SK-N-SH (cell line): ENCODE measurements at regions not wholly inside any gene's neighbourhood (a gene's known extent, or its start where the extent isn't known, plus 50 kb on each side); places are given as distances from the start of the nearest gene placed in this dataset.

Experiments
- CTCF ChIA-PET: fragments of 300-600, 350-600 bp; formaldehyde crosslinking; extraction: SDS; loops from one replicate; lab custom pipeline; 2021; lab: Yijun Ruan, JAX
- POLR2A ChIA-PET: fragments of 350-600 bp; sonication (Branson Sonifier 250); formaldehyde crosslinking; extraction: SDS; loops from one replicate; lab custom pipeline; 2020; ENCODE audit warnings: antibody characterized with exemption, inconsistent platforms; lab: Yijun Ruan, JAX
- DNase-seq: peaks from one replicate; pipeline ENCODE4 v3.0.0; 2012
- H2AFZ ChIP-seq: fragments of 200-600 bp; sonication (generic); 2 replicates; pipeline ENCODE4 v1.8.1; 2016; ENCODE audit warnings: antibody characterized with exemption, mild to moderate bottlenecking, low read depth
- H3F3A ChIP-seq: fragments of 200-600 bp; sonication (generic); replicated peaks from 2 replicates; pipeline ENCODE3; 2016; ENCODE audit warnings: antibody characterized with exemption, mild to moderate bottlenecking; ENCODE audit not compliant: insufficient read depth
- H3K27ac ChIP-seq, 2 experiments: fragments of 200-500 bp in 1 of 2; fragments of 200-600 bp in 1 of 2; sonication (Bioruptor generic) in 1 of 2; sonication (generic), shearing (Covaris generic) in 1 of 2; 2 replicates each; pipeline versions ENCODE4 v1.5.1 to v1.6.1; 2014 to 2016; ENCODE audit warnings: low read depth in 2 of 2, inconsistent platforms in 1 of 2, low read length in 1 of 2, mild to moderate bottlenecking in 1 of 2, mixed read lengths in 1 of 2
- H3K27me3 ChIP-seq: fragments of 200-600 bp; sonication (generic), shearing (Covaris generic); 2 replicates; pipeline ENCODE4 v1.6.1; 2016; ENCODE audit warnings: mixed run types; ENCODE audit not compliant: insufficient read depth
- H3K36me3 ChIP-seq, 2 experiments: fragments of 200-500 bp in 1 of 2; fragments of 200-600 bp in 1 of 2; sonication (Bioruptor generic) in 1 of 2; sonication (generic) in 1 of 2; replicated peaks in 1 of 2; 2 replicates each; pipeline versions ENCODE3 to v1.5.1; 2014 to 2016; ENCODE audit warnings: low read length in 1 of 2, mild to moderate bottlenecking in 1 of 2; ENCODE audit not compliant: insufficient read depth in 2 of 2, control insufficient read depth in 1 of 2
- H3K4me1 ChIP-seq, 2 experiments: fragments of 200-500 bp in 1 of 2; fragments of 200-600 bp in 1 of 2; sonication (Bioruptor generic) in 1 of 2; sonication (generic), shearing (Covaris generic) in 1 of 2; 2 replicates each; pipeline versions ENCODE4 v1.5.1 to v1.6.1; 2014 to 2016; ENCODE audit warnings: low read depth in 1 of 2, low read length in 1 of 2, mixed run types in 1 of 2; ENCODE audit not compliant: insufficient read depth in 2 of 2, control insufficient read depth in 1 of 2
- H3K4me2 ChIP-seq: fragments of 200-600 bp; sonication (generic), shearing (Covaris generic); 2 replicates; pipeline ENCODE4 v1.6.1; 2017; ENCODE audit warnings: mixed run types
- H3K4me3 ChIP-seq, 2 experiments: fragments of 200-500 bp in 1 of 2; fragments of 200-600 bp in 1 of 2; sonication (Bioruptor generic) in 1 of 2; sonication (generic), shearing (Covaris generic) in 1 of 2; 2 replicates each; pipeline versions ENCODE4 v1.5.1 to v1.8.1; 2014 to 2016; ENCODE audit warnings: low read depth in 2 of 2, inconsistent platforms in 1 of 2, low read length in 1 of 2, mild to moderate bottlenecking in 1 of 2, mixed read lengths in 1 of 2, moderate library complexity in 1 of 2
- H3K79me2 ChIP-seq: fragments of 200-600 bp; sonication (generic); 2 replicates; pipeline ENCODE4 v1.8.1; 2017; ENCODE audit warnings: mild to moderate bottlenecking; ENCODE audit not compliant: insufficient read depth
- H3K9ac ChIP-seq: fragments of 200-600 bp; sonication (generic); 2 replicates; pipeline ENCODE4 v1.6.1; 2017; ENCODE audit warnings: mixed run types
- H3K9me2 ChIP-seq: fragments of 200-600 bp; sonication (generic); 2 replicates; pipeline ENCODE4 v1.6.1; 2017; ENCODE audit warnings: mixed run types
- H3K9me3 ChIP-seq: fragments of 200-600 bp; sonication (generic); 2 replicates; pipeline ENCODE4 v1.6.1; 2017; ENCODE audit warnings: mixed run types, mild to moderate bottlenecking, moderate library complexity
- H4K20me1 ChIP-seq: fragments of 200-600 bp; sonication (generic); 2 replicates; pipeline ENCODE4 v1.6.1; 2017; ENCODE audit warnings: mild to moderate bottlenecking, mixed run types; ENCODE audit not compliant: insufficient read depth
- ELF1 ChIP-seq: IDR thresholded peaks from 2 replicates; pipeline ENCODE4 v1.4.0; 2012
- GABPA ChIP-seq: IDR thresholded peaks from 2 replicates; pipeline ENCODE4 v1.4.0; 2012; ENCODE audit warnings: low read depth, mild to moderate bottlenecking
- MAX ChIP-seq: IDR thresholded peaks from 2 replicates; pipeline ENCODE4 v1.4.0; 2012; ENCODE audit warnings: low read depth
- PBX3 ChIP-seq: IDR thresholded peaks from 2 replicates; pipeline ENCODE4; 2012
- POLR2AphosphoS5 ChIP-seq: IDR thresholded peaks from 2 replicates; pipeline ENCODE4 v1.6.1; 2012; ENCODE audit warnings: low read depth, low read length
- RFX5 ChIP-seq: IDR thresholded peaks from 2 replicates; pipeline ENCODE4 v1.6.1; 2012; ENCODE audit warnings: mild to moderate bottlenecking, improper control_type of control experiment, low read length
- TCF12 ChIP-seq: IDR thresholded peaks from 2 replicates; pipeline ENCODE4 v1.4.0; 2012
- USF2 ChIP-seq: fragments of 150-350 bp; IDR thresholded peaks from 2 replicates; pipeline ENCODE4 v1.6.1; 2017; ENCODE audit warnings: antibody characterized with exemption, low read length, low read depth, borderline replicate concordance
- whole genome bisulfite sequencing: methylation state at CpG from one replicate; pipeline ENCODE4 v1.1.6; 2017; ENCODE audit warnings: low lambda C conversion rate; 5-methylcytosine and 5-hydroxymethylcytosine counted together

- no peak overlapping the region for H3K27ac ChIP-seq
- POLR2A ChIA-PET = no interaction called here
- no peak overlapping the region for H2AFZ ChIP-seq
- CTCF ChIA-PET = interaction anchor here (1.5 kb wide), 1 partner anchor 42 kb away, joined by 7 read pairs; no protein-coding TSS in a partner anchor
- H3K9me2 ChIP-seq = no peaks in the 10 kb centered on the region
- TF ChIP-seq ELF1 = no peak
- no peak for TF ChIP-seq MAX
- TF ChIP-seq TCF12 = no peak
- TF ChIP-seq GABPA = no peak
- no peak overlapping the region for H3K4me2 ChIP-seq
- H3K36me3 ChIP-seq = no peaks in the 10 kb centered on the region
- H3K9me3 ChIP-seq = no peaks in the 10 kb centered on the region
- H3K27me3 ChIP-seq = no peaks in the 10 kb centered on the region
- no peaks in the 10 kb centered on the region for H3F3A ChIP-seq
- 84% methylated on average over 4 of the region's 4 CpGs for WGBS
- H3K79me2 ChIP-seq = no peaks in the 10 kb centered on the region
- H3K4me1 ChIP-seq = no peaks in the 10 kb centered on the region
- H3K4me3 ChIP-seq = no peak overlapping the region
- no peaks in the 10 kb centered on the region for H4K20me1 ChIP-seq
- H3K9ac ChIP-seq = no peak overlapping the region
- no peak for DNase-seq
Measured at GRCh38 chr2:205883965-205884364, 201.7 kb downstream of the NRP2 start.

GRCh38 chr2:205882806-205883425, 200.6 kb downstream of the NRP2 start:
- Histone ChIP-seq H3K9me3 (no peaks in the 10 kb centered on the region), H3K27ac (no peak overlapping the region), H2AFZ (no peak overlapping the region), H3K9ac (no peak overlapping the region), H3F3A (no peaks in the 10 kb centered on the region), H3K4me1 (no peaks in the 10 kb centered on the region), H3K9me2 (no peaks in the 10 kb centered on the region), H3K27me3 (no peaks in the 10 kb centered on the region), H4K20me1 (no peaks in the 10 kb centered on the region), H3K36me3 (no peaks in the 10 kb centered on the region), H3K4me2 (no peak overlapping the region), H3K4me3 (no peak overlapping the region), H3K79me2 (no peaks in the 10 kb centered on the region)
- CTCF ChIA-PET = interaction anchor here (1.5 kb wide), 1 partner anchor 43 kb away, joined by 7 read pairs; no protein-coding TSS in a partner anchor
- POLR2A ChIA-PET = no interaction called here
- DNase-seq = no peak
- WGBS = 82% methylated on average over 6 of the region's 6 CpGs
- TF ChIP-seq POLR2AphosphoS5 (no peak), RFX5 (no peak), USF2 (no peak)

GRCh38 chr2:205880048-205880447, 197.7 kb downstream of the NRP2 start:
- H3K4me3 ChIP-seq = no peak overlapping the region
- H3K27ac ChIP-seq = no peak overlapping the region
- H3K27me3 ChIP-seq = no peaks in the 10 kb centered on the region
- H3K4me1 ChIP-seq = no peaks in the 10 kb centered on the region
- H3K36me3 ChIP-seq = no peaks in the 10 kb centered on the region
- H3K9me2 ChIP-seq = no peaks in the 10 kb centered on the region
- no peak for DNase-seq
- no peaks in the 10 kb centered on the region for H3F3A ChIP-seq
- H3K4me2 ChIP-seq = no peak overlapping the region
- H4K20me1 ChIP-seq = no peaks in the 10 kb centered on the region
- TF ChIP-seq PBX3 = no peak
- no peak for TF ChIP-seq GABPA
- no peak overlapping the region for H2AFZ ChIP-seq
- H3K79me2 ChIP-seq = no peaks in the 10 kb centered on the region
- WGBS = 88% methylated on average over 4 of the region's 4 CpGs
- H3K9ac ChIP-seq = no peak overlapping the region
- ChIA-PET POLR2A (no interaction called here), CTCF (interaction anchor here (1.1 to 2.3 kb wide), 2 partner anchors 10 to 69 kb away, joined by 4 to 7 read pairs; no protein-coding TSS in a partner anchor)
- H3K9me3 ChIP-seq = no peaks in the 10 kb centered on the region
